ENCODE measurements at regions not wholly inside any gene's neighbourhood (a gene's known extent, or its start where the extent isn't known, plus 50 kb on each side); places are given as distances from the start of the nearest gene placed in this dataset.

GRCh38 chr5:181473483-181473882, 106.4 kb downstream of the OR4F3 start:
- peak; percentile 0 for DNase-seq
